GM21717 (cell line): ENCODE measurements at regions not wholly inside any gene's neighbourhood (a gene's known extent, or its start where the extent isn't known, plus 50 kb on each side); places are given as distances from the start of the nearest gene placed in this dataset.
A peak's percentile ranks its signal among the peaks of the same experiment; 100 is the strongest.
"Not testable (repeated sequence)": the region's sequence is repeated elsewhere in the genome, so short reads cannot be mapped to it uniquely, and the experiment has no call there.

ENCODE experiments used
- ATAC-seq: cut with Tn5 transposase; IDR thresholded peaks from one replicate; pipeline ENCODE4 v1.9.1; 2021; ENCODE audit warnings: mild to moderate bottlenecking, moderate library complexity; ENCODE audit not compliant: unreplicated experiment

DNA sequence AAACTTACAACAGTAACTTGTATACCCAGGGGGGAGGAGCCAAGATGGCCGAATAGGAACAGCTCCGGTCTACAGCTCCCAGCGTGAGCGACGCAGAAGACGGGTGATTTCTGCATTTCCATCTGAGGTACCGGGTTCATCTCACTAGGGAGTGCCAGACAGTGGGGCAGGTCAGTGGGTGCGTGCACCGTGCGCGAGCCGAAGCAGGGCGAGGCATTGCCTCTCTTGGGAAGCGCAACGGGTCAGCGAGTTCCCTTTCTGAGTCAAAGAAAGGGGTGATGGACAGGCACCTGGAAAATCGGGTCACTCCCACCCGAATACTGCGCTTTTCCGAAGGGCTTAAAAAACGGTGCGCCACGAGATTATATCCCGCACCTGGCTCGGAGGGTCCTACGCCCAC, 278.8 kb downstream of the FAM47B start:
- ATAC-seq, result not testable (repeated sequence)

DNA sequence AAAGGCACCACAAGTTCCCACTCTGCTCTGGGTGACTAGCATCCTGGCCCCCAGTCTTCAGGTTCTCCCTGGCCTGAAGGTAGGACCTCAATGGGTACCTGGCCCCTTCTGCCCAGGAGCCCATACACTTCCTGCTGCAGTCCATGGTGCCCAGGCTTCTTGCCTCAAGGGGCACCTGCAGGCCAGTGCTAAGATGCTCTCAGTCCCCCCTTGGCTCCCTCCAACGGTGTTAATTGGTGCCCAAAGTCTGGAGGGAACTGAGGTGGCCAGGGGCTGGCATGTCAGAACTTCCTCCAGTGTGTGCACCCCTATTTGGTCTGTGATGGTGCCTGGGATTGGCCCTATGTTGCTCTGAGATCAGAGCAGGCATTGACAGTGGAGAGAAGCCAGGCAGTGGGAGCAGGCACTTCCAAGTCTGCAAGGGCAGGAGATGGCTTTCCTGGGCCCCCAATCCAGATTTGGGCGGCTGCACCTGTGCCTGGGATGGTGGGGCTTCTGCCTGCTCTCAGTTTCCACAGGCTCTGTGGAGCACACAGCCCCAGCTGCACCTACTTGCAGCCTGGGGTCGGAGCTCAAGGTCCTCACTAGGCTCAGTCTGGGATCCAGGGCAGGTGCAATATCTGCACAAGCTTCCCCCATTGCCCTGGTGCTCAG, 301.6 kb downstream of the FAM47B start:
- no peak for ATAC-seq

GRCh38 chrX:35244796-35245508, 302.4 kb downstream of the FAM47B start:
- no peak for ATAC-seq

GRCh38 chrX:35251226-35251625, 308.6 kb downstream of the FAM47B start:
- ATAC-seq, result no peak

DNA sequence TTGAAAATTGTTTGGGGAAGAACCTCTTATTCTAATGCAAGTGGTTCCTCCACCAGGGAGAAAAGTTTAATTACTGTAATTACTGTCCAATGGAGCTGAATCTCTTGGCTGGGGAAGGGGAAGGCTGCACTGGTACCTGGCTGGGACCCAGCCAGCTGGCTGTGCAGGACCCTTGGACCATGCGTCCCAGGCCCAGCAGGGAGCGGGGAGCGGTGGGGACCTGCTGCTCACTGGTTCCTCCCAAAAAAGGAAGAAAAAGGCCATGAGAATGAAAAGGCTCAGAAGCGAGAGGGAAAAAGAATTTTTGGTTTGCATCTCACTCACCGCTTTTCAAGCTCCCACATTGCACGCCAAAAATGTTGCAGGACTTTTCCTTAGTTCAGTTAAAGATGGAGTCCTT, 333.5 kb downstream of the FAM47B start:
- ATAC-seq, result no peak

- ATAC-seq, result no peak
These were observed 342.8 kb downstream of the FAM47B start for GRCh38 chrX:35285289-35285962.

GRCh38 chrX:35288657-35289056, 346.1 kb downstream of the FAM47B start:
- ATAC-seq, result no peak

- ATAC-seq, result no peak
These were observed 347.4 kb downstream of the FAM47B start for GRCh38 chrX:35289952-35290351.

DNA sequence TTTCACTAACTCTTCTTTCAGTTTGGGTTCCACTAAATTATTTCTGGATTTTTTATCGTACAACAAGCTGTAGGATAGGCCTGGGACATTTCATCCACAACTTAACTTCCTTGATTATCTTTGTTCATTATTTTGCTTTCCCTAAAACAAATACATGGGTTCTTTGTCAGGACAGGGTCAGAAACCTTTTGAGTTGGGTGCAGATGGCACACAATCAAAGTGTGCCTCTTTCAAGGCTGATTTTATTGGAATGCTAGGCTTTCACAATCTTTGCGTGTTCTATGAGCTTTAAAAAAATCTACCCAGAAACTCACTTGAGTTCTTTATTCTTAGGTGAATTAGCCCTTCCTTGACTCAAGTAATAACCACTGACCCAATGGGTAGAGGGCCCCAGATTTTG, 348.4 kb downstream of the FAM47B start:
- ATAC-seq, result no peak

DNA sequence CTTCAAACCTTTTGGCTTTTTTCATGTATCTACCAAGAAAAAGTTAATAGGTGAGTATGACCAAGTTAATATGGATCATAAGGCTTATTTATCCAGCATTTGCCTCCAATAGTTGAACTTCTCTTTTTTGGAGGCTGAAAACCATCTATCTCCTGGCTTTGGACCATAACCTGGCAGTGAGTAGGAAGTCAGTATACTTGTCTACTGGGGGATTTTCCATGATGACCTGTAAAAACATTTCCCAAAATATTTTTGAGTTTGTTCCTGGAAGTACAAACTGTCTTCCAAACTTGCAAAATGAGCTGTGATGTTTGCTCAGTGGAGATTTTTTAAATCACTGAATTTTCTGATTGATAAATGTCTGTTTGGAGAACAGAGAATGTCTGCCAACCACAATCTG, 349.9 kb downstream of the FAM47B start:
- no peak for ATAC-seq

- not testable (repeated sequence) for ATAC-seq
These were observed 362.4 kb downstream of the FAM47B start for GRCh38 chrX:35305037-35305436.

GRCh38 chrX:35339796-35340195, 397.2 kb downstream of the FAM47B start:
- ATAC-seq, result no peak

GRCh38 chrX:35340465-35340864, 397.9 kb downstream of the FAM47B start:
- no peak for ATAC-seq

DNA sequence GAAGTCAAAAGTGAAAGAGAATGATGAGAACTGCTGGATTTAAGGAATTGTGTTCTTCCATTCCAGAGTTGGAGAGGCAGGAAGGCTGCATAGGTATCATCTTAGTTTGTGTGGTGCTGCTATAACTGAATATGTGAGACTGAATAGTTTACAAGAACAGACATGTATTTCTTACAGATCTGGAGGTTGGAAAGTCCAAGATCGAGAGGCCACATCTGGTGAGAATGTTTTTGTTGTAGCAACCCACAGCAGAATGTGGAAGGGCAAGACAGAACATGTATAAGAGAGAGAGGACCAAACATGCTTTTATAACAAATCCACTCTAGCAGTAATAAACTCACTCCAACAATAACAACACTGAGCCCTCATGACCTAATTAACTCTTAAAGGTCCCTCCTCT, 408.6 kb downstream of the FAM47B start:
- no peak for ATAC-seq

- ATAC-seq, result no peak
These were observed 409.3 kb downstream of the FAM47B start for GRCh38 chrX:35351795-35352483.

DNA sequence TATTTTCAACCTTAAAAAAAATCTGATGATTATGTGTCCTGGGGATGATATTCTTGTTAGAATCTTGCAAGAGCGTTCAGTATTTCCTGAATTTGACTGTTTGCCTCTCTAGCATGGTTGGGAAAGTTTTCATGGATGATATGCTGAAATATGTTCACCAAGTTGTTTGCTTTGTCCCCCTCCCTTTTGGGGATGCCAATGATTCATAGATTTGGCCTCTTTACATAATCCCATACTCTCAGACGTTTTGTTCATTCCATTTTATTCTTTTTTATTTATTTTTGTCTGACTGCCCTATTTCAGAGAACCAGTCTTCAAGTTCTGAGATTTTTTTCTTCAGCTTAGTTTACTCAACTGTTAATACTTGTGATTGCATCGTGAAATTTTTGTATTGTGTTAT, 415.1 kb downstream of the FAM47B start:
- no peak for ATAC-seq

- no peak for ATAC-seq
These were observed 420.3 kb downstream of the FAM47B start for GRCh38 chrX:35362866-35363265.

DNA sequence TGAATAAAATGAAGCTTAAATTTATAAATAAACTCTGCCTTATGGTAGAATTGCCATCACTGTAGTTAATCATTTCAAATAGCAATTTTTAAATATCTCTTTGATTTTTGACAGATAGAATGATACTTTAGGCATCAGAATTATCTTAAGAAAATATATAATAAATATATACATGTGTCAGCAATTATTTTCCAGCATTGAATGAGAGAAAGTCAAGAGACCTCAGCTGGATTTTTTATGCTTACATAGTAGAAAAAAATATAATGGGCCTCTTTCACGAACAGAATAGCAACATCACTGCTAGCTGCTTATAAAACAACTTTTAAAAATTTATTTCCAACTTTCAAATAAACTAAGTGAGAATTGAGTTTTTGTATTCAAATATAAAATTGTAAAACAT, 424.0 kb upstream of the MAGEB16 start:
- no peak for ATAC-seq

GRCh38 chrX:35380808-35381700, 417.1 kb upstream of the MAGEB16 start:
- peak; percentile 84 for ATAC-seq

DNA sequence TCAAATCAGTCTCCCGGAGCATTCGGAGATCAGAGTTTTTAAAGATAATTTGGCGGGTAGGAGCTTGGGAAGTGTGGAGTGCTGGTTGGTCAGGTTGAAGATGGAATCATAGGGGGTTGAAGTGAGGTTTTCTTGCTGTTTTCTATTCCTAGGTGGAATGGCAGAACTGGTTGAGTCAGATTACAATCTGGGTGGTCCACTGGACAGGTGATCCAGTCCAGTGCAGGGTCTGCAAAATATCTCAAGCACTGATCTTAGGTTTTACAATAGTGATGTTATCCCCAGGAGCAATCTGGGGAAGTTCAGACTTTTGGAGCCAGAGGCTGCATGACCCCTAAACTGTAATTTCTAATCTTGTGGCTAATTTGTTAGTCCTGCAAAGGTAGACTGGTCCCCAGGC, 416.4 kb upstream of the MAGEB16 start:
- ATAC-seq, result not testable (repeated sequence)

DNA sequence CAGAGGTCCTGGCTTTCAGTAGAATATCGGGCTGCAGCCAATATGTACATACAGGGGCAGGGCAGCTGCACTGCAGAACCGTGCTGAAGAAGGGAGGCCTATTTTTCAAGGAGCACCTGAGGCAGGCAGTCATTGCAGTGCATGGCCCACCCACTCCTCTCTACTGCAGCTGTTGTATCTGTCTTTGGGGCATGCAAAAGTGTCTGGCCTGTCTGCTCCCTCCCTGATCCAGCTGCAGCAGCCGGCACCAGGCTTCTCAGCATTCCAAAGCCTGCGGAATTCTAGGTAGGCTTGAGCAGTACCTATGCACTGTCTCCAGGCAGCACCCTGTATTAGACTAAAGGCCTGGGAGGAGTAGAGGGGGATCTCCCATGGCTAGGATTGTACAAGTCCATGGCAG, 415.2 kb upstream of the MAGEB16 start:
- ATAC-seq, result no peak
